ENCODE measurements at regions not wholly inside any gene's neighbourhood (a gene's known extent, or its start where the extent isn't known, plus 50 kb on each side); places are given as distances from the start of the nearest gene placed in this dataset.

DNA sequence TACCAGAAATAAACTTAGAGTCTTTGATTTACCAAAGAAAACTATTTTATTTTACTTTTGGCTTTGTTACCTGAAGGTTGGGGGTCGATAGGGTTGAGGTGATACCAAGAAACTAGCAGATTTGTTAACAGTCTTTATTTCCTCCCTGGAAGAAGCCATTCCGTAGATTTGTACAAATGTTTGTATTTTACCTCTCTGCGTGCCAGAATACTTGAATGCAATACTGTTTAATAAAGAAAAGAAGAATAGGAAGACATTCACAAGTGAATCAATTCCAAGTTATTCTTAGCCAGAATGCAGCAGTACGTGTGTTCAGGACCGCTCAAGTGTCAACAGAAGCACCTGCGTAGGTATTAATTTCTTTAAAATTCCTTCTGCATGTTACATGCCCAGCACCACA, 260.3 kb upstream of the TENM3 start:
- DNase-seq (no peak), ATAC-seq (no peak)
- no peak overlapping the region for H3K4me3 ChIP-seq
- no peaks in the 10 kb centered on the region for H3K4me1 ChIP-seq
- TF ChIP-seq POLR2A (IDR thresholded peaks at IDR 0.05): no peak
- TF ChIP-seq, protein P1, sequence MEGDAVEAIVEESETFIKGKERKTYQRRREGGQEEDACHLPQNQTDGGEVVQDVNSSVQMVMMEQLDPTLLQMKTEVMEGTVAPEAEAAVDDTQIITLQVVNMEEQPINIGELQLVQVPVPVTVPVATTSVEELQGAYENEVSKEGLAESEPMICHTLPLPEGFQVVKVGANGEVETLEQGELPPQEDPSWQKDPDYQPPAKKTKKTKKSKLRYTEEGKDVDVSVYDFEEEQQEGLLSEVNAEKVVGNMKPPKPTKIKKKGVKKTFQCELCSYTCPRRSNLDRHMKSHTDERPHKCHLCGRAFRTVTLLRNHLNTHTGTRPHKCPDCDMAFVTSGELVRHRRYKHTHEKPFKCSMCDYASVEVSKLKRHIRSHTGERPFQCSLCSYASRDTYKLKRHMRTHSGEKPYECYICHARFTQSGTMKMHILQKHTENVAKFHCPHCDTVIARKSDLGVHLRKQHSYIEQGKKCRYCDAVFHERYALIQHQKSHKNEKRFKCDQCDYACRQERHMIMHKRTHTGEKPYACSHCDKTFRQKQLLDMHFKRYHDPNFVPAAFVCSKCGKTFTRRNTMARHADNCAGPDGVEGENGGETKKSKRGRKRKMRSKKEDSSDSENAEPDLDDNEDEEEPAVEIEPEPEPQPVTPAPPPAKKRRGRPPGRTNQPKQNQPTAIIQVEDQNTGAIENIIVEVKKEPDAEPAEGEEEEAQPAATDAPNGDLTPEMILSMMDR (IDR thresholded peaks at IDR 0.05): no peak
- intact Hi-C loops (cut with DNase I): no loop called here
- no peak overlapping the region for H3K27ac ChIP-seq
- no peaks in the 10 kb centered on the region for H3K27me3 ChIP-seq
- no peaks in the 10 kb centered on the region for H3K36me3 ChIP-seq (replicated peaks in 1 of 2; ENCODE audit: insufficient read depth in 1 of 2, low read depth in 2 of 2)
- H3K9me3 ChIP-seq: no peaks in the 10 kb centered on the region
- 23 to 38% methylated on average over 6 of the region's 6 CpGs for WGBS, 2 donors

DNA sequence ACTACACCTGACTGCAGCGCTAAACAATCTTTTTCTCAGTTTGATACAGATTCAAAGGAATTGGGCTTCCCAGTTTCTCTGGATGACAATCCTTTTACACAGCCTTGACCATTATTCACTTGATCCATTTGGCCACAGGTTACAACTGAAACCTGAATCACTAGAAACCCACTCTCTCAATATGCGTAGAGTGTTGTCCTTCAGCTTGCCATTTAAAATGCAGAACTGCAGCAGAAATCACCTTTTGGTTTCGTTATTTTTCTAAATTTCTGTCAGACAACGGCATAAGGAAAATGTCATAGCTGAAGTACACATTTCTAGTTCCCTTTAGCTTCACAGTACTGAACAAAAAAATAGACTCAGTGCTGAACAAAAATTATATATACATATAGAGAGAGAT, 255.8 kb upstream of the TENM3 start:
- Histone ChIP-seq H3K36me3 (replicated peaks in 1 of 2; ENCODE audit: insufficient read depth in 1 of 2, low read depth in 2 of 2) (no peaks in the 10 kb centered on the region), H3K27ac (no peak overlapping the region), H3K27me3 (no peaks in the 10 kb centered on the region), H3K9me3 (no peaks in the 10 kb centered on the region), H3K4me1 (no peaks in the 10 kb centered on the region), H3K4me3 (no peak overlapping the region)
- WGBS, 2 donors: 69 to 79% methylated on average over 4 of the region's 4 CpGs
- no peak for DNase-seq
- TF ChIP-seq POLR2A (IDR thresholded peaks at IDR 0.05): no peak
- ATAC-seq: no peak
- intact Hi-C loops (cut with DNase I): no loop called here

DNA sequence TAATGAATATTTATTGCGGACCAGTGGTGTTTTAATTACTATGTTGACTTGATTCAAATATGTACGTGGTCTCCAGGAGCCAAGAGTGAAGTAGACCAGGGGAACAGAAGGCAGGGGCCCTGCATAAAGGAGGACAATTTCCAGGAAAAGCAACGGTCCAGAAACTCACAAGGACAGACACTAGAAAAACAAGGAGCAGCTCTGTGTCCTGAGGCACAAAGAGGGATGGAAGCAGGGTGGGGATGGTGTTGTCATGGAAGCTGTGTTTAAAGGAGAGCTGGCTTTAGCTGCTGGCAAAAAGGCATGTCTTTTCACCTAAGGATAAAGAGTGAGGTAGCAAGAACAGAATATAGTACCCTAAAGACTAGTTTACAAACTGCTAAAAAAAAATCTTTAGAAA, 254.1 kb upstream of the TENM3 start:
- ATAC-seq: no peak

DNA sequence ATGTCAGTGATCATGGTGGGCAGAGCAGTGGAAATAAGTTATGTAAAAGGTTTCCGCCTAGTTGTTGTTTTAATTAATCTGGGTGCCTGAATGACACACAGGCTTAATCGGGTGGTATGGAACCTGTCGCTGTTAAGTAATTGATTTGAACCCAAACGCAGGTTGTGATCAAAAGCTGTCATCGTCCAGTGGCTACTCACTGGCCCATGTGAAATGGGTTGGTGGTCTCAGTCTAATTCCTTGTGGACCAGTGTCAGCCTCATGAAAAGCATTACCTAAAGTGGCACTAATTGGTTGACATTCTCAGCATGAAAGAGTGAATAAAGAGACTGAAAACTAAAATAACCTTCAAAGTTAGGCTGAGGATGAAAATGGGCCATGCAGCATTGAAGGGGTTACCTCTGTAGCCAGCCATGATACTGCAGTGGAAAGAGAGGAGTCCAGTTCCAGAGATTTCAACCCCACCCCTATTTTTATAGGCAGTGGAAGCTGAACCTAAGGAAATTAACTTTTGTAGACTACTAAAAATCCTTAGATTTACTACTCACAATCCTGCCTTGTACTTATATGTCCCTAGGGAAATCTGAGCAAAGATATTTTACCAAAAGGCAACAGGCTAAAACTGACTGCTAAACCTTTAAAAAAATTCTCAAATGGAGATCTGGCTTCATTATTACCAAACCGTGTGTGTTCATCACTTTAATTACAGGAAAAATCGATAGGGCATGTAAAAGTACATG, 251.7 kb upstream of the TENM3 start:
- Histone ChIP-seq H3K27me3 (no peaks in the 10 kb centered on the region), H3K4me3 (no peak overlapping the region), H3K36me3 (replicated peaks in 1 of 2; ENCODE audit: insufficient read depth in 1 of 2, low read depth in 2 of 2) (no peaks in the 10 kb centered on the region), H3K9me3 (no peaks in the 10 kb centered on the region), H3K4me1 (no peaks in the 10 kb centered on the region), H3K27ac (no peak overlapping the region)
- no peak for DNase-seq
- no peak for ATAC-seq
- TF ChIP-seq, protein P1 (IDR thresholded peaks at IDR 0.05): no peak
- no peak for TF ChIP-seq POLR2A (IDR thresholded peaks at IDR 0.05)
- intact Hi-C loops (cut with DNase I): no loop called here
- 61 to 62% methylated on average over 7 of the region's 7 CpGs for WGBS, 2 donors

More for the DNA sequence above, 254.1 kb upstream of the TENM3 start:
- Histone ChIP-seq H3K4me3 (no peak overlapping the region), H3K27ac (no peak overlapping the region), H3K9me3 (no peaks in the 10 kb centered on the region), H3K36me3 (replicated peaks in 1 of 2; ENCODE audit: insufficient read depth in 1 of 2, low read depth in 2 of 2) (no peaks in the 10 kb centered on the region), H3K4me1 (no peaks in the 10 kb centered on the region), H3K27me3 (no peaks in the 10 kb centered on the region)
- 58 to 65% methylated on average over 3 of the region's 3 CpGs for WGBS, 2 donors
- intact Hi-C loops (cut with DNase I): no loop called here
- TF ChIP-seq, protein P1 (IDR thresholded peaks at IDR 0.05): no peak
- TF ChIP-seq POLR2A (IDR thresholded peaks at IDR 0.05): no peak
- no peak for DNase-seq

DNA sequence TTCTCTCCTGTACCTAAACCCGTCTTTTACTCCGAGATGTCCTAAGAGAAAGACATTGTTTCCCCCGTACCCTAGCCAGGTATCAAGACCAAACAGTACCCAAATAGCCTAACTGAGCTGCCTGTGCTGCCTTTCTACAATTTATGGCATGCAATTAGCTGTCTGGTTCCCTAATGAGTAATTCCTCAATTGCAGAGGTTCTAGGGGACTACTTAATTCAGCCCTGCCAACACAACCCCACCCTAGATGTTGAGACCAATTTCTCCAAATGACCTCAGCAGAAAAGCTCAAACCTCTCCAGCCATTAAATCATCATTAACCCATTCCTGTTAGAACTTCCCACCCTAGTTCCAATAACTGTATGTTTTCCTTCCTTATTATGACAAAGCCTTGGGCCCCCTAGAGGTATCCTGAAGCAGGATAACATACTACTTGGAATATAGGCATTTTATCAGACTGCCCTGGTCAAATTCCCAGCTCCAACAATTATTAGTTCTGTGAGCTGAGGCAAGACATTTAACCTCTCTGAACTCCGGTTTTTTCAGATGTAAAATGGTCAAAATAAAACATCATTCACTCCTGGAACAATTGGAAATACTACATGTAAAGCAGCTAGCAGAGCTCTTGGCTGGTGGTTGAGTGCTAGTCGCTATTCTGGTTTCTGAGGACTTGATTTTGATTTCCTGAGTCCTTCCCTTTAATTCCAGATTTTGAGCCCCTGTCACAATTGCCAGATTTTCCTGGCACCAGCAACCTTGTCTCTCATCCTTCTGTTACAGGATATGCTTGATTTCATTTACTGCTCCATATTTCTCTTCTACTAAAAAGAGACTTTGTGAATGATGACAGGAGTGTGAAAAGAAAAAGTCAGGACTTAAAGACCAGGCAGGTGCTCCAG, 244.6 kb upstream of the TENM3 start:
- 68 to 73% methylated on average over 5 of the region's 5 CpGs for WGBS, 2 donors
- intact Hi-C loops (cut with DNase I): no loop called here
- H3K4me1 ChIP-seq: no peaks in the 10 kb centered on the region
- H3K4me3 ChIP-seq: no peak overlapping the region
- no peaks in the 10 kb centered on the region for H3K27me3 ChIP-seq
- no peak overlapping the region for H3K27ac ChIP-seq
- H3K36me3 ChIP-seq (replicated peaks in 1 of 2; ENCODE audit: insufficient read depth in 1 of 2, low read depth in 2 of 2): no peaks in the 10 kb centered on the region
- DNase-seq (no peak), ATAC-seq (no peak)
- H3K9me3 ChIP-seq: no peaks in the 10 kb centered on the region
- TF ChIP-seq, protein P1 (IDR thresholded peaks at IDR 0.05): no peak
- TF ChIP-seq POLR2A (IDR thresholded peaks at IDR 0.05): no peak
